ACHN (cell line): ENCODE measurements at regions not wholly inside any gene's neighbourhood (a gene's known extent, or its start where the extent isn't known, plus 50 kb on each side); places are given as distances from the start of the nearest gene placed in this dataset.
"Not testable (repeated sequence)": the region's sequence is repeated elsewhere in the genome, so short reads cannot be mapped to it uniquely, and the experiment has no call there.

Experiments used
- DNase-seq: peaks from one replicate; pipeline ENCODE4 v3.0.0-alpha.2; 2015
- in situ Hi-C: cut with HindIII; loops from 2 replicates; pipeline ENCODE4 v1.10.0; 2017; ENCODE audit warnings: low sequenced_read_pairs, low pct_ligation_motif_present, low pct_unique_long_range_greater_than_20kb

DNA sequence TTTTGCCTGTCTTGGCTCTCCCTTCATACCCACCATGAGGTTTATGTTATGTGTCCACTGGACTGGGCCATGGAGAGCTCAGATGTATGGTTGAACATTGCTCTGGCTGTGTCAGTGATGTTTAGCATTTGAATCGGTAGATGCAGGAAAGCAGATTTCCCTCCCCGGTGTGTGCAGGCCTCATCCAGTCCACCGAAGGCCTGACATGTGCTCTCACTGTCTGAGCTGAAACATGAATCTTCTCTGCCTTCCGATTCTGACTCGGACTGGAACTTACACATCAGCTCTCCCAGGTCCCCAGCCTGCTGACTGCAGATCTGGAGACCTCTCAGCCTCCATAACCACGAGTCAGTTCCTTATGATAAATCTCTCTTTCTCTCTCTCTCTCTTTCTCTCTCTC is 72.4 kb upstream of the SLC66A3 start:
- DNase-seq = no peak
- in situ Hi-C loops = no loop called here

DNA sequence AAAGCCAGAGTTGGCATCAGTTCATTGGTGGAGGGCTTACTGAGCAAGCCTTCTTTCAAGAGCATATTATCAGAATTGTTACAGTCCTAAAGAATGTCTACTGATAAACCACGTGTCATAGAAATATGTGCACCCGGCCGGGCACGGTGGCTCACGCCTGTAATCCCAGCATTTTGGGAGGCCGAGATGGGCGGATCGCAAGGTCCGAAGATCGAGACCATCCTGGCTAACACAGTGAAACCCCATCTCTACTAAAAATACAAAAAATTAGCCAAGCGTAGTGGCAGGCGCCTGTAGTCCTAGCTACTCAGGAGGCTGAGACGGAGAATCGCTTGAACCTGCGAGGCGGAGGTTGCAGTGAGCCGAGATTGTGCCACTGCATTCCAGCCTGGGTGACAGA is 66.4 kb upstream of the SLC66A3 start:
- DNase-seq, in situ Hi-C loops: not testable (repeated sequence)

DNA sequence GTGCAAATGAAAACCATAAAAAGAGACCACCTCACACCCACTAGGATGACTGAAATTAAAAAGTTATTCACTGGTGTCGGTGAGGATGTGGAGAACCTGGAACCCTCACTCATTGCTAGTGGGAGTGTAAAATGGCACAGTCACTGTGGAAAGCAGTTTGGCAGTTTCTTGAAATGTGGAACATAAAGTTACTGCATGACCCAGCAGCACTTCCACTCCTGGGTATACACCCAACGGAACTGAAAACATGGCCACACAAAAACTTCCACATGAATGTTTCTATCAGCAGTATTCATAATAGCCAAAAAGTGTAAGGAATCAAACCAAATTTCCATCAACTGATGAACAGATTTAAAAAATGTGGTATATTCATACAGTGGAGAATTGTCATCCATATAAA is 65.1 kb upstream of the SLC66A3 start:
- in situ Hi-C loops = no loop called here
- no peak for DNase-seq

DNA sequence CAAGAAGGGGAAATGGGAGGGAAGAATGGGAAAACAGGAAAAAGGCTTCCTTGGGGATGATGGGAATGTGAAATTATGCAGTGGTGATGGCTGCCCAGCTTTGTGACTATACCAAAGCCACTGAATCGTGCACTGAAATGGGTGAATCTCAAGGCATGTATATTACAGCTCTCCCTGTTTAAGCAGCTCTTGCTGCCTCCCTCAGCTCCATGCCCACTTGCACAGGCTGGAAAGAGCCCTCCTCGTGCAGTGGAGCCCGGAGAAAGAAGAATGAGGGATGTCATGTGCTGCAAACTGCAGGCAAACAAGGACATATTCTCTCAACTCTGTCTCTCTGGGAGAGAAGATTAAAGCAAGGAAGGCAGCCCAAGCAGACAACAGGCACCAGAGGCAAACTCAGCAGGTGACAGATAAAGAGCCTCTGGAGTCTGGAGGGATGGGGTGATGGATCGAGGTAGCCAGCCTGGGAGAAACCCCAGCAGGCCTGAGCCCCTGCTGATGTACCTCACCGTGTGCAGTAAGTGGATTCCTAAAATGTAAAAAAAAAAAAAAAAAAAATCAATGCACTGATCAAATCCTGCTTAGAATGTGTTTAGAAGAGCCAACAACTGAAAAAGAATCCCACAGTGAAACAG is 62.4 kb upstream of the SLC66A3 start:
- in situ Hi-C loops = no loop called here
- no peak for DNase-seq

DNA sequence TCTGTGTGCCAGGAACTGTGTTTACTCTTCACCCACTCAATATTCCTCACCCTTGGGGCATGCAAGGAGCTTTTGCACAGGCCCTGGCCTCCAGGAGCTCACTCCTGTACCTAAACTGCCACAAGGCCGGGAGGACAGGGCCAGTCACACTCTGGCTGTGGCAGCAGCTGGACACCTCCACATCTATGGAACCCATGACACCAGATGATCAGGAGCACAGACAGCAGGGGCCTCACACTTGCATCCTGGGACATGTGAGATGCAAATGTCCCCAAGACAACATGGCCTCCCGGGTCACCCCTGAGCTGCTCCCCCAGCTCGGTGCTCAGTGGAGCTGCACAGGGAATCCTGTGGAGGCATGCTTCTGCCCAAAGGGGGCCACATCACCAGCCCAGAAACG is 61.8 kb upstream of the SLC66A3 start:
- DNase-seq = no peak

DNA sequence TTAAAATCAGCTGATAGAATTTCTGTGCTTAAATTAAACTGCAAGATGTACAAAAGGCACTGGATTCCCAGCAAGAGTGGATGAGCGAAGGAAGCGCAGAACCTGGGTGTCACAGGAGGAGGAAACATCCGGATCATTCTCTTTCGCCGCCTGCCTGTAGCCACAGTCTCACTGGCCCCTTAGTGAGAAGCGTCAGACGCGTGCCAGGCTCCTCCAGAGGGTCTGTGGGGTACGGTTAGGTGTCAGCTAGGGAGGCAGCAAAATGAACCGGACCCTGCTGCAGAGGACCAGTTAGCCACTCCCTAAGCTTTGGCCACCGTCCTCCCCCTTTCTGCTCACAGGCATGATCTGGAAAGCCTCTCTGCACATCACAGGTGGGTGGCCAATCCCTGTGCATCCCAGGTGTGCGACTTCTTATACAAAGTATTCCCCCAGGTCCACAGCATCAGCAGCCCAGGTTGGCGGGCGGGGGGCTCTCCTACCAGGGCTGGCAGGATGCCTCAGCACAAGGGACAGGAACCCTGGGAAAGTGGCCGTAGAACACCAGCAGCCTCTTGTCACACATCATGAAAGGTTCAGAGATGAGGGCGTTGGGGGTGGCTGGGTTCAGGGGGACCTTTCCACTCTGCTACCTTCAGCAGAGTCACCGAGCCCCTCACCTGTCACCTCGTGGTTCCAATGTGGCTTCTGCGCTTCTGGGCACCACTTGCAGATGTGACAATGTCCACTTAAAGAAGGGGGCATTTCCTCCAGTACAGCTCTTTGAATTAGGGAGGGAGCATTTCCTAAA is 61.1 kb upstream of the SLC66A3 start:
- in situ Hi-C loops = no loop called here
- DNase-seq = no peak

More for the DNA sequence above, 61.8 kb upstream of the SLC66A3 start:
- in situ Hi-C loops = no loop called here

DNA sequence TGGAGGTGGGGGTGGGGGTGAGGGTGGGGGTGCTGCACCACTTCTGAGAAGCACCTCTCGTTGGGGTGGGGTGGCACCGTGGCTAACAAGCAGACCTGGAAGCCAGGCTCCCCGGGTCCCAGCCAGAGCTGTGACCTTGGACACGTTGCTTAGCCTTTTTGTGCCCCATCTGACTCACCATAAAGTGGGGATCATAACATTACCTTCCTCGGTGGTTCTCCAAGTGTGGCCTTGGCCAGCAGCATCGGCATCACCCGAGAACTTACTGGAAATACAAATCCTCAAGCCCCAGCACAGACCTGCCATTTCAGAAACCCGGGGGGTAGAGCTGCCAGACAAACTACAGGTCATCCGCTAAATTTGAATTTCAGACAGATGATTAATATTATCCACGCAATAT is 58.7 kb upstream of the SLC66A3 start:
- DNase-seq = no peak
- in situ Hi-C loops = no loop called here

DNA sequence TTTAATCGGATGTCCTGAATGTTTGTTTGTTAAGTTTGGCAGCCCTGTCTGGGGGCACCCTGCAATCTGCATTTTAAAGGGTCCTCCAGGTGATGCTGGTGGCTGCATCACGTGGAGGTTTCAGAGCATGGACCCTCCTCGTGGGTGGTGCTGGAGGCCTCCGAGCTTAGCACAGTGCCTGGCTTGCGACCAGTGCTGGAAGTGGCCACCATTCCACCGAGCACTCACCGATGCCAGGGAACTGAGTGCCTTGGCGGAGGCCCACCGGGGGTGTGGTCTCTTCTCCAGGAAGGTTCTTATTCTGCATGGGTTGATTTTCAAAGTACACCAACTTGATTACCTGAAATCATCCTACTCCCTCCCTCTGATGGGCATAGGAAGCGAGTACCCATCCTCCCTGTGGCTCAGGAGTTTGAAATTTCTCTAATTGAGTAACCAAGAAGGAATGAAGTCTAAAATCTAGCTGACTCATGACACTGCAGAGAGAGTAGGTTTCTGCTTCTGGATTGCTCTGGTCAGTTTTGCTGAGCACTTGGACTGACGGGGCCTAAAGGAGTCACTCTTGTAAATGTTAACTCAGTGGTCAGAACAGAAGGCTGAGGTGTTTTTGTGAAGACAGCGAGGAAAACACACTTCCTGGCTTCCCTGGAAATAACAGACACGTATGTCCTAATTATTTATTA is 58.1 kb upstream of the SLC66A3 start:
- in situ Hi-C loops = no loop called here
- DNase-seq = peak; percentile 91

DNA sequence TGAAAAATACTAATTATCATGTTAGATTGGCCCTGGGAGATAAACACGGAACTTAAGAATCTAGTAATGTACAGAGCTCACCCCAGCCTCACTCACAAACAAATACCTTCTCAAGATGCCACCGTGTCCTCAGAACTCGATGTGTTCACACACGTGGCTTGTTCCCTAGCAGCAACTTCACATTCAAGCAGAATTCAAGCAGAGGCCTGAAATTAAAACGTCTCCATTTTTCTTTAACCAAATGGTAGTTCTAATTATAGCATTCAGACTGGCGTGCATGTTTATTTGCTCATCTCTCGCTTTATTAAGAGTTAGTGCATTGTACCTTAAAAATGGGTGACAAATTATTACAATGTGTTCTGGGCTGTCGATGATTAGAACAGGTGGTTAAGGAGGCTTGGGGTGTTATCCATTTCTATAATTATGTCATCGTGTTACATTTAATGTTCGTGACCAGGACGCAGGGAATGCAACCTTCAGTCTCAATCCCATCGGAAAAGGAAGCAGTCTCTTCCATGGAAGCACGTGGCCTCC is 57.3 kb upstream of the SLC66A3 start:
- in situ Hi-C loops = no loop called here
- DNase-seq = no peak

DNA sequence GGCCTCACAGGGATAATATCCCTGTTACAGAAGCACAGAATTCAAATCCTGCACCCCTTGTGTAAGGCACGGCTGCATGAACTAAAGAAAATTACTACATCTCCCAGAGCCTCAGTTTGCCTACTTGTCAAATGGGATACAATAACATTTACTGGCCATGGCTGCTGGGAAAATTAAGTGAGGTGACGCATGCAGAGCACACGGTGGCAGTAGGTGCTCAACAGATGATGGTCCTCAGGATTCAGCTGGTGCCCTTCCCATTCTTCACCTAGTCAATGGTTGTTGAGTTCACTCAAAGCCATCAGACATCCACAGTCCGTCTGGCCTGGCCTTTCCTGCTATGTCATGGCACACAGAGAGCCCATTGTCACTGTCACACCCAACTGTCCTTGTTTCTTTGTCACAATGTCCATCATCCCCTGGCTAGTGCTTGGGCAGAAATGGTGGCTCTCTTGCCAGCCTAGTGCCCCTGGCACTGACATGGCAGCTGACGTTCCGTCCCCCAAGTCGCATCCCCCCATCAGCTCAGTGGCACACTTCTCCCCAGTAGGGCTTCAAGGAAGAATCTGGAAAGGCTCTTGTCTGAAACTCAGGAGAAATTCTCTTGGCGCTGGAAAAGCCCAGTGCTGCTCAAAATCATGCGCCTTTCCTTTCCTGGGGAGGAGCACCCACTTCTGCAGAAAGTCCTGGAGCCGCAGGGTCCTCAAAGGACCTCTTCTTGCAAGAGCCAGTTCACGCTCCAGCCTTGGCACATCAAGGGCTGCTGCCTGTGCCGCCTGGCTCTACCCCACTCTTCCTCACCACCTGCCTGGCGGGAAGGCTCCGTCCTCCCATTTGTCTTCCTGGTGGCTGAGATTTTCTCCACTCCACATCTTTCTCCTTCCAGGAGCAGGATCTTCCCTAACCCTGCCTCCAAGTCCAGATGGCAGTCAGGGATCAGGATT is 55.9 kb upstream of the SLC66A3 start:
- in situ Hi-C loops = loop anchor here (25.0 kb wide), 1 partner anchor 262 kb away; no protein-coding TSS in a partner anchor
- no peak for DNase-seq

DNA sequence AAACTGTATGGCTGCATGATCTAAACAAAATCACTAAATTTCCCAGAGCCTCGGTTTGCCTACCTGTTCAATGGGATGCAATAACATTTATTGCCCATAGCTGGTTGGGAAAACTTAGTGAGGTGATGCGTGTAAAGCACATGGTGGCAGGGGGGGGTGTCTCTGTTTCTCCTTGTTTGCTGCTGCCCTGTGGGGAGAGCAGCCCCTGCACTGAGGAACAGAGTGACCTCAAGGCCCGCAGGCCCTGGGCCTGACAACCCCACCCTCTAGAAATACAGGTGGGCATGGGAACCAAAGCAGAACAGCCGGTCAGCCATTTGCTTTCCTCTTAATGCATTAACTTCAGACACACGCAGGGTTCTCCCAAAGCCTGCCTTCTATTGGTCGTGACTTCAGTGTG is 55.1 kb upstream of the SLC66A3 start:
- in situ Hi-C loops = loop anchor here (25.0 kb wide), 1 partner anchor 263 kb away; no protein-coding TSS in a partner anchor

DNA sequence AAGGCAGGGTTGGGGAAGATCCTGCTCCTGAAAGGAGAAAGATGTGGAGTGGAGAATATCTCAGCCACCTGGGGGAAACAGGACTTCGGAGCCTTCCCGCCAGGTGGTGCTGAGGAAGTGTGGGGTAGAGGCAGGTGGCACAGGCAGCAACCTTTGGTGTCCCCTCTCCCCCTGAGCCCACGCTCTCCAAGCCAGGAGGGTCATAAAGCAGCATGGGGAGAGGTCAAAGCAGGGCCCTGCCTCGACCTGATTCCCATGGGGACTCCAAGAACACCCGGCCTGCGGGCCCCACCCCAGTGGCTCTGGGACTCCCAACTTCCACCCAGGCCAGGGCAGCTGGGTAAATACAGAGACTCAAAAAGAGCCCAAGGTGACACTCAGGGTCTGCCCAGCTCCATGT is 54.3 kb upstream of the SLC66A3 start:
- no peak for DNase-seq
- in situ Hi-C loops = loop anchor here (25.0 kb wide), 1 partner anchor 264 kb away; no protein-coding TSS in a partner anchor

More for the DNA sequence above, 55.1 kb upstream of the SLC66A3 start:
- DNase-seq = no peak

DNA sequence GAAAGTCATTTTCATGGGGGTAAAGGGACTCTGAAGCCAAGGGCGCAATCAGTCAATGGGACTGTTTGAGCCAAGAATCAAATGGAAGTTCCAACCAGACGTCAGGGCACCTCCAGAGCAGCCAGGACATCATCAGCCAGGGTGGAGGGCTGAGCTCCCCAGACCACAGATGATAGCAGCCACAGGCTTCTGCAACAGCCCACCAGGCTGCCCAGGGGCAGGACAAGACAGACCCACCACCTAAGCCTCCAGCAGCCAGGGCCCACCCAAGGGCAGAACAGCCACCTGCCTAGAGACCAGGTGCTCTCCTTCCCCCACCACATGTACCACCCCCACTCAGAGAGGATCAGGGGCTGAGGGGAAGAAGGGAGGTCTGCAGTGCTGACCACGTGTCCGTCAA is 53.8 kb upstream of the SLC66A3 start:
- in situ Hi-C loops = loop anchor here (25.0 kb wide), 1 partner anchor 264 kb away; no protein-coding TSS in a partner anchor
- DNase-seq = no peak

DNA sequence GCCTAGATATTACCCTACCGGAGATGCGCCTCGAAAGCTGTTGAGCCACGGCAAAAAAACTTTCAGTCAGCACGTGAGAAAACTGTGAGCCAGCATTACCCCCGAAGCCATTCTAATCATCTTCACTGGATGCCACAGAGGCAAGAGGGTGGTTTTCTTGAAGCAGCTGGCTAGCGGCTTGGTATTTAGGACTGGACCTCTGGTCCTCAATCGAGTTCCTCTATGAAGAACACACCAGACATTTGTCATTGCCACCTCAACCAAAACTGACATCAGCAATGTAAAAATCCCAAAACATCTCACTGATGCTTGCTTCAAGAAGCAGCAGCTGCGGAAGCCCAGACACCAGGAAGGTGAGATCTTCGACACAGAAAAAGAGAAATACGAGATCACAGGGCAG is 52.8 kb upstream of the SLC66A3 start:
- DNase-seq = no peak
- in situ Hi-C loops = loop anchor here (25.0 kb wide), 1 partner anchor 265 kb away; no protein-coding TSS in a partner anchor

DNA sequence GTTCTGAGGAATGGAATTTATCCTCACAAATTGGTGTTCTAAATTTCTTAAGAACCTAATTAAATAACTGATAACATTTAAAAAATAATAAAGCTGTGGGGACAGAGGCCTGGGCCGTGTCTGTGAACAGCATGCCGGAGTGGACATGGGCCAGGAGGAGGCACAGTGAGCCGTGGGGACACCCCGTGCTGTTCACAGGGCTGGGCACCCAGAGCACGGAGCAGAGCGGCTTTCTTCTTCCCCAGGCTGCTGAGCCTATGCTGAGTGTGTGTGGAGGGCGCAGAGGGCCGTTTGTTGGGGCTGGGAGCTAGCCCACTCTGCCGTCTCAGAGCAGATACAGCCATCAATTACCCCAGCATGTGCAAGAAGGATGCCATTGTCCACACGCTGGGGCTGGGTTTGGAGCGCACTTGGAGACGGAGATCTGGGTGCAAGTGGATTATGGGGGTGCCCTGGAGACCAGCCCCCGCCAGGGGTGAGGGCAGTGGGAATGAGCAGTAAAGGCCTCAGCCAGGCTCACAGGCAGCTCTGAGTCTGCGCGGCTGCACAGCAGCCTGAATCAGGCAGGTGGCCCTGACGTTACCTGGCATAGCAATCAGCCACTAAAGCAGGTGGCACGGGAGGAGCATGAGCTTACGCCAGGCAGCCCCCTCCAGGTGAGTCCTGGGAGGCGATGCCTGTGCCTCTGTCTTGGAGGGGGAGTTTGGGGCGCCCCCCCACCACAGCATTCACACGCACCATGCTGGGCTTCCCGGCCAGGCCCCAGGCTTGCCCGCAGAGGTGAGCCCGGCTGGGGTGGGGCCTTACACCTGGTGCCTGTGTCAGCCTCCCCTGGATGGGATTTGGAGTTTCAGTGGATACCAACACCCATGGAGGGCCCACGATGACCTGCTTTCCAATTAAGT is 52.1 kb upstream of the SLC66A3 start:
- DNase-seq = no peak

DNA sequence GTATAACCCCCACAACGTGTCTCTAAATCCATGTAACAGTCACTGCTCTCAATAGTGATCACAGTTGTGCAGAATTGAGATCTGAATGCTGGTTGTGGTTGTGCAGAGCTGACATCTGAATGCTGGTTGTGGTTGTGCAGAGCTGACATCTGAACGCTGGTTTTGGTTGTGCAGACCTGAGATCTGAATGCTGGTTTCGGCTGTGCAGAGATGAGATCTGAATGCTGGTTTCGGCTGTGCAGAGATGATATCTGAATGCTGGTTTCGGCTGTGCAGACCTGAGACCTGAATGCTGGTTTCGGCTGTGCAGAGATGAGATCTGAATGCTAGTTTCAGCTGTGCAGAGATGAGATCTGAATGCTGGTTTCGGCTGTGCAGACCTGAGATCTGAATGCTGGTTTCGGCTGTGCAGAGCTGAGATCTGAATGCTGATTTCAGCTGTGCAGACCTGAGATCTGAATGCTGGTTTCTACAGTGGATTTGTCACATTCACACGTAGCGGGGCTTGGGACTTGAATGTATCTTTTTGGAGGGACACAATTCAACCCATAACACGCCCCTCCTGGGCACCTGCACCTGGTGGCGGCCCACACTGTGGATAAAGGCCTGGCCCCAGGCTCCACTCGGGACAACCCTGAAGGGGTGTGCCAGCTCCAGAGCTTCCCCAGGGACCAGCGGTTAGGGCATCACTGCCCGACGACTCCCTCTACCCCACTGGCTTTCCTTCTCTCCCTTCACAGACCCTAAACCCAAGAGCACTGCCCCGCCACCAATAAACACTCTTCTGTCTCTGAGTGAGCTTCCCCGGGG is 51.1 kb upstream of the SLC66A3 start:
- no peak for DNase-seq
- in situ Hi-C loops = loop anchor here (25.0 kb wide), 1 partner anchor 267 kb away; no protein-coding TSS in a partner anchor

More for the DNA sequence above, 52.1 kb upstream of the SLC66A3 start:
- in situ Hi-C loops = loop anchor here (25.0 kb wide), 1 partner anchor 266 kb away; no protein-coding TSS in a partner anchor
